HL-60 (cell line): ENCODE measurements at regions not wholly inside any gene's neighbourhood (a gene's known extent, or its start where the extent isn't known, plus 50 kb on each side); places are given as distances from the start of the nearest gene placed in this dataset.

Source experiments
- DNase-seq, 2 experiments: peaks; one replicate each; pipeline ENCODE4 v3.0.0-alpha.2; 2010 to 2020; ENCODE audit warnings: low read depth in 1 of 2, low spot score in 1 of 2
- H3K27ac ChIP-seq: fragments of 250-450 bp; sonication (Bioruptor Pico); replicated peaks from 2 replicates; pipeline ENCODE4 v1.5.1; 2020; ENCODE audit warnings: mild to moderate bottlenecking, moderate library complexity
- H3K27me3 ChIP-seq: fragments of 250-450 bp; sonication (Bioruptor Pico); 2 replicates; pipeline ENCODE4 v1.5.1; 2021; ENCODE audit warnings: mild to moderate bottlenecking, moderate library complexity; ENCODE audit not compliant: insufficient read depth, poor library complexity, severe bottlenecking
- H3K4me3 ChIP-seq: replicated peaks from 2 replicates; pipeline ENCODE4 v1.5.1; 2011; ENCODE audit warnings: mild to moderate bottlenecking, control low read depth, low read length; ENCODE audit not compliant: insufficient read depth
- CTCF ChIP-seq: IDR thresholded peaks from one replicate; pipeline ENCODE4 v1.5.1; 2011; ENCODE audit warnings: low read length, control low read depth, inconsistent platforms; ENCODE audit not compliant: insufficient read depth
- GABPA ChIP-seq: IDR thresholded peaks from 2 replicates; pipeline ENCODE4 v1.6.1; 2012; ENCODE audit warnings: low read depth
- POLR2AphosphoS5 ChIP-seq: IDR thresholded peaks from 2 replicates; pipeline ENCODE4 v1.6.1; 2012; ENCODE audit warnings: low read depth
- REST ChIP-seq: IDR thresholded peaks from 2 replicates; pipeline ENCODE4 v1.6.1; 2012; ENCODE audit warnings: low read depth; ENCODE audit not compliant: insufficient replicate concordance
- SPI1 ChIP-seq: IDR thresholded peaks from 2 replicates; pipeline ENCODE4 v1.6.1; 2012; ENCODE audit warnings: low read depth, mild to moderate bottlenecking, borderline replicate concordance

- Histone ChIP-seq H3K4me3 (no peak overlapping the region), H3K27me3 (no peaks in the 10 kb centered on the region), H3K27ac (no peak overlapping the region)
- DNase-seq = no peak
- TF ChIP-seq GABPA (no peak), SPI1 (no peak), POLR2AphosphoS5 (no peak), CTCF (no peak), REST (no peak)
Measured at GRCh38 chr9:1513105-1513504, 462.9 kb downstream of the DMRT2 start.

GRCh38 chr9:1514250-1514649 lies 464.1 kb downstream of the DMRT2 start:
- TF ChIP-seq REST = no peak
- TF ChIP-seq POLR2AphosphoS5 = no peak
- TF ChIP-seq CTCF = no peak
- TF ChIP-seq GABPA = no peak
- TF ChIP-seq SPI1 = no peak
- no peak overlapping the region for H3K4me3 ChIP-seq
- no peak overlapping the region for H3K27ac ChIP-seq
- DNase-seq = no peak
- no peaks in the 10 kb centered on the region for H3K27me3 ChIP-seq

GRCh38 chr9:1514776-1515363 lies 464.7 kb downstream of the DMRT2 start:
- TF ChIP-seq GABPA (no peak), SPI1 (no peak), POLR2AphosphoS5 (no peak), CTCF (no peak), REST (no peak)
- no peaks in the 10 kb centered on the region for H3K27me3 ChIP-seq
- DNase-seq = no peak

More at GRCh38 chr9:1514776-1515363, 464.7 kb downstream of the DMRT2 start:
- H3K4me3 ChIP-seq = no peak overlapping the region
- H3K27ac ChIP-seq = no peak overlapping the region
